MM.1S (cell line): ENCODE measurements at regions not wholly inside any gene's neighbourhood (a gene's known extent, or its start where the extent isn't known, plus 50 kb on each side); places are given as distances from the start of the nearest gene placed in this dataset.

Source experiments
- CTCF ChIP-seq: fragments of 300-600 bp; sonication (generic); IDR thresholded peaks from 2 replicates; pipeline ENCODE4 v1.5.1; 2016; ENCODE audit warnings: antibody characterized with exemption, low read length, mixed read lengths
- EZH2 ChIP-seq: fragments of 300-600 bp; sonication (generic); optimal IDR thresholded peaks from 2 replicates; pipeline ENCODE3; 2017; ENCODE audit warnings: low read depth, mild to moderate bottlenecking, antibody characterized with exemption, low read length, mixed read lengths

GRCh38 chr16:27692576-27692975 is 142.6 kb downstream of the KATNIP start:
- TF ChIP-seq EZH2 (no peak), CTCF (no peak)
